Omental fat pad (tissue), 3 donors: ENCODE measurements at regions not wholly inside any gene's neighbourhood (a gene's known extent, or its start where the extent isn't known, plus 50 kb on each side); places are given as distances from the start of the nearest gene placed in this dataset.
"Not testable (repeated sequence)": the region's sequence is repeated elsewhere in the genome, so short reads cannot be mapped to it uniquely, and the experiment has no call there.

Experiments
- ATAC-seq: fragments of 150-250 bp; one replicate; pipeline ENCODE4 v1.9.1; 2016; ENCODE audit warnings: mild to moderate bottlenecking, moderate library complexity; ENCODE audit not compliant: low FRiP score
- DNase-seq: peaks from one replicate; pipeline ENCODE4 v3.0.0-alpha.2; 2019; ENCODE audit warnings: low spot score
- CTCF ChIP-seq, 3 donors: fragments of 450-650 bp; IDR thresholded peaks; one replicate each; pipeline ENCODE4 v1.5.1; 2016 to 2017; ENCODE audit warnings: antibody characterized with exemption in 3 of 3, mild to moderate bottlenecking in 3 of 3, moderate library complexity in 2 of 3

- no peak for TF ChIP-seq CTCF (IDR thresholded peaks at IDR 0.05)
- ATAC-seq (no peak), DNase-seq (no peak)
These were observed 486.7 kb downstream of the OMA1 start for GRCh38 chr1:58059789-58060188.

GRCh38 chr1:58058323-58058722, 488.2 kb downstream of the OMA1 start:
- ATAC-seq (no peak), DNase-seq (no peak)
- no peak for TF ChIP-seq CTCF (IDR thresholded peaks at IDR 0.05)

GRCh38 chr1:58057826-58058225, 488.7 kb downstream of the OMA1 start:
- DNase-seq: no peak
- TF ChIP-seq CTCF (IDR thresholded peaks at IDR 0.05): no peak
- ATAC-seq: no peak

- not testable (repeated sequence) for ATAC-seq, DNase-seq
These were observed 495.3 kb downstream of the OMA1 start for GRCh38 chr1:58051187-58051586.

GRCh38 chr1:58047265-58047858, 499.2 kb downstream of the OMA1 start:
- no peak for ATAC-seq

GRCh38 chr1:58045094-58045705, 501.3 kb downstream of the OMA1 start:
- TF ChIP-seq CTCF (IDR thresholded peaks at IDR 0.05): no peak
- ATAC-seq (no peak), DNase-seq (no peak)

More at GRCh38 chr1:58047265-58047858, 499.2 kb downstream of the OMA1 start:
- TF ChIP-seq CTCF (IDR thresholded peaks at IDR 0.05): peak in 1 of 3 donors; percentile 2
- DNase-seq: no peak

GRCh38 chr1:58041621-58042020, 504.9 kb downstream of the OMA1 start:
- ATAC-seq (no peak), DNase-seq (no peak)
- TF ChIP-seq CTCF (IDR thresholded peaks at IDR 0.05): no peak
